Breast epithelium (tissue), 4 donors: ENCODE measurements at regions not wholly inside any gene's neighbourhood (a gene's known extent, or its start where the extent isn't known, plus 50 kb on each side); places are given as distances from the start of the nearest gene placed in this dataset.

ENCODE experiments used
- DNase-seq, 2 donors: peaks; one replicate each; pipeline ENCODE4 v3.0.0-alpha.2; 2019; ENCODE audit warnings: low spot score in 2 of 2
- H3K27ac ChIP-seq, 2 donors: fragments of 200-600 bp; sonication (generic) in 1 of 2; one replicate each; pipeline ENCODE4 v1.5.1; 2016 to 2019; ENCODE audit warnings: mild to moderate bottlenecking in 1 of 2
- H3K27me3 ChIP-seq, 2 donors: fragments of 200-600 bp; sonication (generic) in 1 of 2; one replicate each; pipeline versions ENCODE4 v1.5.1 to v1.6.0; 2017 to 2019; ENCODE audit warnings: control low read depth in 1 of 2, mild to moderate bottlenecking in 1 of 2
- H3K36me3 ChIP-seq: fragments of 200-600 bp; one replicate; pipeline ENCODE4 v1.5.1; 2019
- H3K4me1 ChIP-seq, 2 donors: fragments of 200-600 bp; sonication (generic); one replicate each; pipeline ENCODE4 v1.5.1; 2016 to 2019; ENCODE audit warnings: control low read depth in 1 of 2
- H3K4me3 ChIP-seq, 3 donors: fragments of 200-600 bp; sonication (generic); 1 replicate in 2 of 3; 2 replicates in 1 of 3; pipeline ENCODE4 v1.5.1; 2016 to 2019; ENCODE audit warnings: mild to moderate bottlenecking in 3 of 3, moderate library complexity in 2 of 3
- H3K9me3 ChIP-seq, 2 donors: fragments of 200-600 bp; sonication (generic) in 1 of 2; one replicate each; pipeline ENCODE4 v1.5.1; 2016 to 2019; ENCODE audit warnings: control low read depth in 1 of 2
- CTCF ChIP-seq, 3 donors: fragments of 450-650 bp; IDR thresholded peaks; one replicate each; pipeline ENCODE4 v1.5.1; 2016 to 2017; ENCODE audit warnings: antibody characterized with exemption in 3 of 3, mild to moderate bottlenecking in 3 of 3, moderate library complexity in 3 of 3
- POLR2A ChIP-seq: fragments of 450-650 bp; IDR thresholded peaks from one replicate; pipeline ENCODE4 v1.6.1; 2016; ENCODE audit warnings: antibody characterized with exemption, mild to moderate bottlenecking, moderate library complexity
- POLR2AphosphoS5 ChIP-seq, 3 donors: sonication (generic); formaldehyde crosslinking; IDR thresholded peaks; one replicate each; pipeline ENCODE4 v1.6.1; 2017; ENCODE audit warnings: antibody characterized with exemption in 3 of 3
- intact Hi-C: fragments of 100-400 bp; cut with DNase I; formaldehyde crosslinking; loops from one replicate; pipeline ENCODE4 v1.15.1; 2023; ENCODE audit warnings: low total_unique reads

GRCh38 chr11:105324156-105324555 lies 184.6 kb upstream of the CARD18 start:
- Histone ChIP-seq H3K27me3 (no peaks in the 10 kb centered on the region), H3K4me3 (no peak overlapping the region), H3K4me1 (no peaks in the 10 kb centered on the region), H3K27ac (no peak overlapping the region), H3K9me3 (no peaks in the 10 kb centered on the region), H3K36me3 (no peaks in the 10 kb centered on the region)
- TF ChIP-seq CTCF (IDR thresholded peaks at IDR 0.05), result no peak
- no peak for TF ChIP-seq POLR2AphosphoS5 (IDR thresholded peaks at IDR 0.05)
- intact Hi-C loops, result no loop called here
- no peak for DNase-seq

GRCh38 chr11:105321696-105322095 lies 182.1 kb upstream of the CARD18 start:
- intact Hi-C loops, result no loop called here
- no peak overlapping the region for H3K4me3 ChIP-seq
- H3K27ac ChIP-seq, result no peak overlapping the region
- no peak for TF ChIP-seq POLR2A
- no peak for TF ChIP-seq POLR2AphosphoS5 (IDR thresholded peaks at IDR 0.05)
- TF ChIP-seq CTCF (IDR thresholded peaks at IDR 0.05), result no peak
- no peaks in the 10 kb centered on the region for H3K27me3 ChIP-seq
- no peaks in the 10 kb centered on the region for H3K36me3 ChIP-seq
- H3K9me3 ChIP-seq, result no peaks in the 10 kb centered on the region
- DNase-seq, result no peak
- no peaks in the 10 kb centered on the region for H3K4me1 ChIP-seq

GRCh38 chr11:105315287-105315686 lies 175.7 kb upstream of the CARD18 start:
- DNase-seq, result no peak
- no peaks in the 10 kb centered on the region for H3K4me1 ChIP-seq
- H3K9me3 ChIP-seq, result no peaks in the 10 kb centered on the region
- no peaks in the 10 kb centered on the region for H3K36me3 ChIP-seq
- H3K4me3 ChIP-seq, result no peak overlapping the region
- intact Hi-C loops, result no loop called here
- no peak overlapping the region for H3K27ac ChIP-seq
- H3K27me3 ChIP-seq, result no peaks in the 10 kb centered on the region
- no peak for TF ChIP-seq CTCF (IDR thresholded peaks at IDR 0.05)
- TF ChIP-seq POLR2AphosphoS5 (IDR thresholded peaks at IDR 0.05), result no peak
- TF ChIP-seq POLR2A, result no peak

GRCh38 chr11:105312266-105312665 lies 172.7 kb upstream of the CARD18 start:
- DNase-seq, result no peak
- no peaks in the 10 kb centered on the region for H3K36me3 ChIP-seq
- H3K9me3 ChIP-seq, result no peaks in the 10 kb centered on the region
- TF ChIP-seq POLR2AphosphoS5 (IDR thresholded peaks at IDR 0.05) (no peak), POLR2A (no peak), CTCF (IDR thresholded peaks at IDR 0.05) (no peak)
- H3K27me3 ChIP-seq, result no peaks in the 10 kb centered on the region
- intact Hi-C loops, result no loop called here
- H3K4me3 ChIP-seq, result no peak overlapping the region
- H3K4me1 ChIP-seq, result no peaks in the 10 kb centered on the region
- H3K27ac ChIP-seq, result no peak overlapping the region

- DNase-seq, result no peak
- Histone ChIP-seq H3K27me3 (no peaks in the 10 kb centered on the region), H3K36me3 (no peaks in the 10 kb centered on the region), H3K27ac (no peak overlapping the region), H3K4me1 (no peaks in the 10 kb centered on the region), H3K9me3 (no peaks in the 10 kb centered on the region), H3K4me3 (no peak overlapping the region)
- intact Hi-C loops, result loop anchor here (5.0 kb wide), 1 partner anchor 526 kb away; no protein-coding TSS in a partner anchor
- TF ChIP-seq POLR2A (no peak), POLR2AphosphoS5 (IDR thresholded peaks at IDR 0.05) (no peak), CTCF (IDR thresholded peaks at IDR 0.05) (no peak)
Observed at GRCh38 chr11:105298630-105299029, 159.1 kb upstream of the CARD18 start.
